ENCODE measurements at regions not wholly inside any gene's neighbourhood (a gene's known extent, or its start where the extent isn't known, plus 50 kb on each side); places are given as distances from the start of the nearest gene placed in this dataset.

DNA sequence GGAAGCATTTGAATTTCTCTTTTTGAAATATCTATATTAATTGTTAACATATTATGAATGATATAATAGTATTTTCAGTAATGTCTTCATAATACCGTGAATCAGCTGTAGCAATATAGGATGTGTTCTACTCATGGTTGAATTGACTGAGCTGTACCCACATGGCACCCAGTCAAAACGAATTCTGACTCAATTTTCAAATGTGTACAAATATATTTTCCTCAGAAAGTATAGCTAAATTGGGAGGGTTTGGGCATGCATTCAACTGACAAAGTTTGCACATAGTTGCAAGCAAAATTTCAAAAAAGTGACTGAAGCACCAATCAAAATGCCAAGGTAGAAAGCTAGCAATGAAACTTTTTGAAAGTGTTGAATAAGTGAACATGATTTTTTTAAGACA lies 188.9 kb downstream of the NAF1 start:
- TF ChIP-seq ZNF274 (IDR thresholded peaks at IDR 0.05; ENCODE audit: low read depth, low read length) = no peak
- TF ChIP-seq SUZ12 (IDR thresholded peaks at IDR 0.05; ENCODE audit: extremely low read depth, insufficient read depth, insufficient read length) = no peak
- no peak for TF ChIP-seq YY1 (IDR thresholded peaks at IDR 0.05; ENCODE audit: insufficient read depth, insufficient read length)

Measured in NT2/D1 (cell line).